GM18517 (cell line): ENCODE measurements at regions not wholly inside any gene's neighbourhood (a gene's known extent, or its start where the extent isn't known, plus 50 kb on each side); places are given as distances from the start of the nearest gene placed in this dataset.

Experiments used
- ATAC-seq: cut with Tn5 transposase; IDR thresholded peaks from one replicate; pipeline ENCODE4 v1.9.1; 2021; ENCODE audit warnings: mild to moderate bottlenecking, moderate library complexity; ENCODE audit not compliant: unreplicated experiment

GRCh38 chr1:239219679-239220078 is 166.7 kb upstream of the CHRM3 start:
- no peak for ATAC-seq

GRCh38 chr1:239218301-239218700 is 168.1 kb upstream of the CHRM3 start:
- ATAC-seq, result no peak

GRCh38 chr1:239212811-239213220 is 173.6 kb upstream of the CHRM3 start:
- no peak for ATAC-seq

DNA sequence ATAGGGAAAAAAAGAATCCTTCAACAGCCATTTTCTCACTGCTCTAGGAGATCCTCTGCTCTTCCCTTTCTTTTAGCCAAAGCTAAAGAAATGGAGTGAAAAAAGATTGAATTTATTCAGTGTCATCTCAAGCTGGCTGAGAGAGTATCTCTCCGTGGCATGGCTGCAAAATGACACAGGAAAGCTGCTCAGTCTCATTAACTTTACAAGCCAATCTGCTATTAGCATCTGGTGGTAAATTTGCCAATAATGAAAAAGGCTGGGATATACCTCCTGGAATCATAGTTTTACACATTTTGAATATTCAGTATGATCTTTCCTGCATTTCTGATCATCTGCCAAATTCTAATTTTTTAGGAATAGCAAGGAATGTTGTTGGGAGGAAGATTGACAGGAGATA is 176.8 kb upstream of the CHRM3 start:
- no peak for ATAC-seq

DNA sequence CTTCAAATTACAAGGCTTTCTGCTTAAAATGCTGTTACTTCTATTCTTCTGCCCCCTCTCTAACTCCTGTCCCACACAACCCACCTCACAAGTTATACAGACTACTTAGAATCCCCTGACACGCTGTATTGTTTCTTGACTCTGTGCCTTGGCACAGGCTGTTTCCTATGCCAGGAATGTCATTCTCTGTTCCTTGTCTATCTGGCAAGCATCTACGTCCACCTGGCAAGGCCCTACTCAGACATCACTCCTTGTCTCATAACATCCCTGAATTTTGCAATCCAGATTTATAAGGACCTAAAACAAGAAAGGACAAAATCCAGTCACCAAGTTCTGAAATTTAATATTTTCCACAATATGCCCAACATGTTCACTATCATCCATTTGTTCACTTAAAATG is 182.0 kb upstream of the CHRM3 start:
- ATAC-seq, result no peak

- ATAC-seq, result no peak
These were observed 188.5 kb upstream of the CHRM3 start for GRCh38 chr1:239197871-239198270.

DNA sequence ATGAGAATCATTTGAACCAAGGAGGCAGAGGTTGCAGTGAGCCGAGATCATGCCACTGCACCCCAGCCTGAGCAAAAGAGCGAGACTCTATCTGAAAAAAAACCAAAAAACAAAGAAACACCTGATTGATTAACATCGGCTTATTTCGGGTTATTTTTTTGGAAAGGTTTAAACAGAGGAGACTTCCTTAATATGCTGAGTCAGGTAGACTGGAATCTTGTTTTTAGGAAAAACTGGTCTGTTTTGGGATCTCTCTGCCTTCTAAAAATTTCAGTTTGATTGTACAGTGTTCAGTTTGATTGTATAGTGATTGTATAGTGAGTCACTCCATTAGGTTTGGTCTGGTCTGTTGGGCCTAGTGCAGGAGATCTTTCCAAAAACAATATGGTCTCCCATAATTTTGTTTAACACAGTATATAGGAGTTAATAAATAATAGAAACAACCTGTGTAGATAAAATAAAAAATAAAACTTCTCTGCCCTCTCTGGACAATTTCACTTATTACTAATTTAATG is 196.3 kb upstream of the CHRM3 start:
- no peak for ATAC-seq

DNA sequence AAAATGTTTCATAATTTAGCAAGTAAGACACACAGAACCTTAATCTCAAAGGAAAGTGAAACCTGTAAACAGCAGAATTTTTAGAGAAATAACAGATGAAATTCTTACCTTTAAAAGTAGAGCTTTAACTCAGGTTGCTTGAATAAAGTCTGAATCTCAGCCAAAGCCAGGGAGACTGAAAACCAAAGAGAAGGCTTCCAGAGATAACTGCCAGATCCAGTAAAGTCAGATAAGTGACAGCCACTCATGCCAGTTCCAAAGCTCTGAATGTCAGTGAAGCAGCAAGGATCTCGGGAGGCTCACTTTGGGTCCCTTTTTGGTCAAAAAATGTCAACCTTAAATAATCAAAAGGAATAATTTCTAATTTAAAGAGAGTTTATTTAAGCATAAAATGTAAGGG is 199.9 kb upstream of the CHRM3 start:
- no peak for ATAC-seq

GRCh38 chr1:239185245-239185619 is 201.1 kb upstream of the CHRM3 start:
- no peak for ATAC-seq

- ATAC-seq, result no peak
These were observed 201.7 kb upstream of the CHRM3 start for GRCh38 chr1:239184561-239185244.

DNA sequence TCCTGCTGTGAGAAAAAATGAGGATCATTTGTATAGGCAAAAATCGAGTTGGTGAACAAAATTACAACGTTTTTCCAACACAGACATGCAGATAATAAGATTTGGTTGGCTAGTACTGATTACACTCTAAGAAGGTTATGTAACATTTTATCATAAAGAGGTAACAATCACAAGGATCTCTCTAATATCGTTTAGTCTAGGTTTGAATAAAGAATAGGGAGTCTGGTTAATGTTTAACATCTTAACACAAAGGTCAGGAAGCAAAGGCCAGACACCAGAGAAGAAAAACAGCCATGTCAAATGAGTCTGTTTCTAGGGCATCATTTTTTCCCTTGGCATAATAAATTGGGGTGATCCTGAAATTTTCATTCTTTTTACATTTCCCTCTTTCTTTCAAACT is 207.4 kb upstream of the CHRM3 start:
- ATAC-seq, result no peak

DNA sequence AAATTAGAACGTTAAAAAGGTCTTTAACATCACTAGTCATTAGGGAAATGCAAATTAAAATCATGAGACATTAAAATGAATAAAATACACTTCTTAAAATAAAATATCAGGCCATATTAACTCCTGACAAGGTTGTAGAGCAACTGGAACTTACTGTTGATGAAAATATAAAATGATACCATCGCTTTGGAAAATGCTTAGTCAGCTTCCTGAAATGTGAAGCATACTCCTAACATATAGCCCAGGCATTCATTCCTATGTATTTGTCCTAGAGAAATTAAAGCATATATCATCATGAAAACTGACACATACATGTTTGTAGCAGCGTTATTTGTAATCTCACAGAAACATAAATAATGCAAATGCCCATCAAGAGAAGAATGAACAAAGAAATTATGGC is 211.5 kb upstream of the CHRM3 start:
- ATAC-seq, result no peak

- ATAC-seq, result no peak
These were observed 215.5 kb upstream of the CHRM3 start for GRCh38 chr1:239170828-239171227.

DNA sequence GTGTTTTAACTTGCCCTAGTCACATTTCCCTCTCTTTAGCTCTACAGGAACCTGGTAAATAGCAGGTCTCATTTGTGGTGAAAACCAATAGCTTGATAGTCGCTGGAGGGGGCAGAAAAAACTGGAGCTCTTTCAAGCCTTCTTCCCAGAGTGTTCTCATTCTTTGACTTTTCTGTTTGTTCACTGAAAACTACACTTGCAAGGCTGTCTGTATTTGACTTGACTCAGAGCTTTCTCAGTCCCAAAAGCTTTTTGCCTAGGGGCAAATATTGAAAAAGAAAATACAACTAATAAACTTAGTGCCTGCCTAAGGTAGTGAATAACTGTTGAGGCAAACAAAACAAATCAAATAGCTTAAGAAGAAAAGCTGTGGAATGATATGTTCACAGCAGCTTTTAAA is 217.1 kb upstream of the CHRM3 start:
- no peak for ATAC-seq

GRCh38 chr1:239164451-239165180 is 221.8 kb upstream of the CHRM3 start:
- ATAC-seq, result no peak

- ATAC-seq, result no peak
These were observed 230.8 kb upstream of the CHRM3 start for GRCh38 chr1:239155466-239156091.

GRCh38 chr1:239151937-239152336 is 234.4 kb upstream of the CHRM3 start:
- no peak for ATAC-seq

- ATAC-seq, result no peak
These were observed 245.4 kb upstream of the CHRM3 start for GRCh38 chr1:239140968-239141367.

GRCh38 chr1:239139801-239140200 is 246.6 kb upstream of the CHRM3 start:
- no peak for ATAC-seq

DNA sequence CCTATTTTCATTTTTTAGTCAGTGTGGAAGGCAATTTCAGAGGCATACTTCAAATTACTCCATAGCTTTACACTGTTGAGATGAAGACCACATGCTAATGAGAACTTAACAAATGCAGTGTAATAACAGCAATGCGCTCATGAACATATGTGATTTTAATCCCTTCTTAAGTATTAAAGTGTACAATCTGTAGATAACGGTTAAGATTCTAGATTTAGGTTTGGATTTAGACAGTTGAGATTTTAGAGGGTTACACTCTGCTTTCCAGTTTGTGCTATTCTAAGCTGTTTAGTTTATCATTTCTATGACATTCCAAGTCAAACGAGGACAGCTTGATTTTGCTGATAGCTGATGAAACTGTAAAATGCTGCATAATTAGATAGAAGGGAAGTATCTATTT is 257.8 kb upstream of the CHRM3 start:
- no peak for ATAC-seq

DNA sequence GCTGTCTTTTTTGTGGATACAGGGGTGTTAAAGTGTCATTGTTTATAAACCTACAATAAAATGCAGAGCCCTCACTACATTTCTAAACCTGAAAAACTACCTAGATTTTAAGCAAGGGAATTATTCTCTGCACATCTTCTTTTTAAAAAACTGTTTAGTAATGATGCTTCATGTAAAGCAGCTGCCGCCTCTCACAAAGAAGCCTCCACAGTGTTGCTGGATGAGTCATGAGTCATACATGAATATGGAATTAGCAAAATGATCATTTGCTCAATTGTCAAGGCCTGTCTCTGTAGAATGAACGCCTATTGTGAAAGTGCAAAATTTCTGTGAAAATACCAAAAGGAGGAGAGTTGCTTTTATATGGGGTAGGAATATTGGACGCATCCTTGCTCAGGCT is 259.5 kb upstream of the CHRM3 start:
- ATAC-seq, result no peak

DNA sequence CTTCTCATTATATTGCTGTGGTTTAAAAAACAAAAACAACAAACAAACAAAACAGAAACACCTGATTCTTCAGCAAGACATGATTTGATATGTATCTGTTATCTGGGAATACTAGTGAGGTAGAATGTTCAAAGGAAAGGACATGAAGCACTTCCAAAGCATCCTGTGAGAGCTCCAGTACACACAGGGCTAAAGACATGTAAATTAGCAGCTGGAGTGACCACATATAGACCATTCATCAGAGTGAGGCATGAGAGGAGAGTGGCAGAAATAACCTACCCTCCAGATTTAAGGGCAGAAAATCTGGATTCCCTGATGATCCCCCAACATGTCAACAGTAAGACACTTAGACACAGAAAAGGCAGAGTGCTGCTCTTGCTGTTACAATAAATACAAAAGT is 260.5 kb upstream of the CHRM3 start:
- no peak for ATAC-seq
